GM21737 (cell line): ENCODE measurements at regions not wholly inside any gene's neighbourhood (a gene's known extent, or its start where the extent isn't known, plus 50 kb on each side); places are given as distances from the start of the nearest gene placed in this dataset.

Experiments used
- ATAC-seq: cut with Tn5 transposase; IDR thresholded peaks from one replicate; pipeline ENCODE4 v1.9.1; 2021; ENCODE audit warnings: mild to moderate bottlenecking, moderate library complexity; ENCODE audit not compliant: unreplicated experiment

DNA sequence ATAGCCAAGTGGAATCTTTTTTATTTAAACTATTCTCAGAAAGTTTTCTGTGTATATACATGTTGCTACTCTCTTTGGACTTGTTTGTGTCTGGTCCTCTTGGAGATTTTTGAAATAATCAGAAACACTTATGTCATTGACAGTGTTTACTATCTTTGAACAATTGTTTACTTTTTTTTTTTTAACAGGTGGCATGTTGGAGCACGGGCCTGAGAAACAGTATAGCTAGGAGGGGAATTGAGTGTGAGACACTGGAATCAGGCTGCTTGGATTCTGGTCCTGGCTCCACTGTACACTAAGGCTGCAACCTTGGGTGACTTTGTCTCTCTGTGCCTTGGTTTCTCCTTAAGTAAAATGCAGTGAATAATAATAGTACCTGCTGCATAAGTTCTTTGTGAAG, 279.6 kb downstream of the PRL start:
- ATAC-seq: no peak

DNA sequence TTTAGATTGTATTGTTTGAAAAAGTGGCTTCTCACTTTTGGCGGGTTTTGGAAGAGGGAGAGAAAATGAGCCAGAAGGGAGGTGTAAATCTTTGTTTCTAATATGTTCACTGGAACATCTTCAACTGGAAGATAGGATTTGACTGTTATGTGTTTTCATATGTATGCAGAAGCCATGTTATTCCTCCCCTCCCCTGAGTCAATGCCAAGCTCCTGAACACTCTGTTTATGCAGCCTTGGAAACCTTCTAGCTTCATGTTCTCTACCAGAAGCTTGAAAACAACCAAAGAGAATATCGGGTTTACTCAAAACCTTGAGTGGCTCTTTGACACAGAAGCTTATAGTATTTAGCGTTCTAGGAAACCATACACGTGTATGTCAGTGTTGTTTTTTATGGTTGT, 279.1 kb downstream of the PRL start:
- no peak for ATAC-seq

DNA sequence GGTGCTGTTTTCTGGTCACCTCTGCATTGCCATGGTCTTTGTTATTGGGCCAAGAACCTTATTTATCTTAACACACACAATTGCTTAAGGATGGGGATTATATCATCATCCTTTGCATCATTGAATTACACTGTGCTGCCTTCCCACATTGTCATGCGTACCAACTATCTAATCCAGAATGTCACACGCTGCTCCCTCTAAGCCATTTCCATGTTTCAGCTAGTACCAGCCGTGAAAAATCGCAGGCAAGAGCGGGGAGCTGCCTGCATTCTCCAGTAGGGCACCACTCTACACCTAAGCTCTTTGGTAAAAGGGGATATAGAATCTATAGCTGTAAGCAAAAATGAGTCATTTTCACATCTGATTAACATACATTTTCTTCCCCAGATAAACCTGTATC, 277.0 kb downstream of the PRL start:
- no peak for ATAC-seq

DNA sequence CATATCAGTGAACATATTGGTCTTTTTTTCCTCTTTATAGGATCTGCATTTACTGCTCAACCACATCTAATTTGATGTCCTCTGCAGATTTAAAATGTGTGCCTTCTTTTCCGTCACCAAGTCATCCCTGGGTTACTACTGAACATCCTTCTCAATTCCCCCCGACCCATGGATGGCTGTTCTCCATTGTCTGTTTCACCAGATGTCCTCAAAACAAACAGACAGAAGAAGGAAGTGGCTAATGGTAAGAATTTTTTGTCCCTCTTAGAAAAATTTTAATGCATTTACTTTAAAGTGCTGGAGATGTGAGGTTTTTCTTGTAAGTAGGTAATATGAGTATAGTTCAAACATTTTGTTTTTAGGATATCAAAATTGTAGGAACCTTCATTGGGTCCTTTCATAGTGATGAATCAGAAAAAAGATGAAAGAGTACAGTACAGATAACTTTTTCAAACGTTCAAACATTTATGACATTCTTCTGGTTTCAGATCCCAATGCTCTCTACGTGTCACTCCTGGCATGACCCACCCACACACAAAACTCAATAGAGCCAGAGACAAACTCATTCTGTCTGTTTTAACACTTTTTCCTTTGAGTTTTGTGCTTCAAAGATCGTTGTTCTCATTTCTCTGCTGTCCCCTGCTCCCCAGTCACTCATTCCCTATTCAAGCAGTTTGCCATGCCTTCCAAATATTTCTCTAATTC, 276.4 kb downstream of the PRL start:
- no peak for ATAC-seq

DNA sequence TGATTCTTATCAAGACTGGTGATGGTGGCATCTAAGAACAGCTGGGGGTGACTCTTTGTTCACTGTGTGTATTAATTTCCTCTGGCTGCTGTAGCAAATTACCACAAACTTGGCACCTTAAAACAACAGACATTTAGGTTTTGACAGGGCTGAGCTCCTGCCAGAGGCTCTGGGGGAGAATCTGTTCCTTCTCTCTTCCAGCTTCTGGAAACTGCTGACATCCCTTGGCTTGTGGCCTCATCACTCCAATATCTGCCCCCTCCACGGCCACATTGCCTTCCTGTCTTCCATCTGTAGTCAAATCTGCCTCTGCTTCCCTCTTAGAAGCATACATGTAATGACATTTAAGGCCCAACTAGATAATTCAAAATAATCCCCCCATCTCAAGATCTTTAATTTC, 274.9 kb downstream of the PRL start:
- ATAC-seq: no peak

DNA sequence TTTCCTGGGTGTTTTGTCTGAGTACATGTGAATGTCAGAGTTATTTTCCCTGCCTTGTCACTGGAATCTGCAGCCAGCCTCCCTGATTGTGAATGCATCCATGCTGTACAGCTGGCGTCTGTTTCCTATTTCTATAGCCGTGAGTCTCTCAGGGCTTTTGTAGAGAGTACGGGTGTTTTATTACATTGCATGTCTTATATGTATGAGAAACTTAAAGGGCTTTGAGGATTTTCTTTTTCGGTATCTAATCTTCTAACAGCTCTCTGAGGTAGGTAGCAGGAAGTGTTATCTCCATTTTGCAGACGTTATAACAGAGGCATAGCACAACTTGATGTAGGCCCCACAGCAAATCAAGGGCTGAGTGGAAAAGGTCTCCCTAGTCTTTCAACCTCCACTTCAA, 272.9 kb downstream of the PRL start:
- ATAC-seq: no peak

DNA sequence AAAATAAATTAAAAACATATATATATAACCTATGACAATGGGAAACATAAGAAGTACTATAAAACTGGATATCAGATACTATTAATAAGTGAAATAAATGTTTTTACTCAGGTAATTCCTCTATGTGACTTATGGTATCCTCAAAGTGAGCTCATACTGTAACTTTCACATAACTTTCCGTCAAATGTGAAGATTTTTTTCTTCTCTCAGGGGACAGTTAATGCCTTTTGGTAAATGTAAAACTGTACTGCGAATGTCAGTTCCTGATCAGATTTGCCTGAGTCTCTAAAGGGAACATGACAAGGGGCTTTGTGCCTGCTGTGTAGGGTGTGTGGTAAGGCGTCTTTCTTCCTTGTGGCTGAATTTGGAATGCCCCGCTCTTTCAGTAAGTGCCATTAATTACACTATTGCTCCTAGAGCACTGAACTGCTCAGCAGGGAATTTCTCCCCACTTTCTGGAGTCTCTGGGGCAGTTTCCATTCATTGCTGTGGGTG, 271.8 kb downstream of the PRL start:
- peak; percentile 26 for ATAC-seq

DNA sequence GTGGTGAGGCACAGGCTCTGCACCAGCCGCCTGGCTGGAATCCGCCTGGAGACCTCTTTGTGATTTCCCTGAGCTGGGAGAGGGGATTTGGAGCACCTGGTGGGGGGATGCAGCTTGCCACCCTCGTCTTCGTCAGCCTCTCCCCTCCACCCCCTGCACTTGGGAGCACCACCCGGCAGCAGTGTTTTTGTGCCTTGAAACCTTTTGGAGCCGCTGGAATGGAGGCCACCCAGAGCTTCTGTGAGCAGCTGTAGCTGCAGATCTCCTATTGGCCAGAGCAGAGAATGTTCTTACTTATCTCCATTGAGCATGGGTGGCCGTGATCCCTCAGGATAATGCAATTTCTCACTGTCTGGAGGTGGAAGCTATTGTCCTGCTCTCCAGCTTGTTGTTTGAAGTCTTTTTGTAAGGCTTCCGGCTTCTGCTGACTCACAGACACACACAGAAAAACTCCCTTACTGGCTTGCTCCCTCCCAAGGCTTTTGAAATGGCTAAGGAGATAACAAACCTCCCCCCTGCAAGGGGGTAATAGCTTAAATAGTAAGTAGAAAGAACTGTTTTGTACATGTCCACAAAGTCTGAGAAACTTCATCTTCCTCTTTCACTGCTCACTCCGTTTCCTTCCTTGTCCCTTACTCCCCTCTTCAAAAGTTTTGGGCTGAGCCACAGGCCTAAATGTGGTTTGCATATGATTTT, 271.2 kb downstream of the PRL start:
- ATAC-seq: peak; percentile 55

DNA sequence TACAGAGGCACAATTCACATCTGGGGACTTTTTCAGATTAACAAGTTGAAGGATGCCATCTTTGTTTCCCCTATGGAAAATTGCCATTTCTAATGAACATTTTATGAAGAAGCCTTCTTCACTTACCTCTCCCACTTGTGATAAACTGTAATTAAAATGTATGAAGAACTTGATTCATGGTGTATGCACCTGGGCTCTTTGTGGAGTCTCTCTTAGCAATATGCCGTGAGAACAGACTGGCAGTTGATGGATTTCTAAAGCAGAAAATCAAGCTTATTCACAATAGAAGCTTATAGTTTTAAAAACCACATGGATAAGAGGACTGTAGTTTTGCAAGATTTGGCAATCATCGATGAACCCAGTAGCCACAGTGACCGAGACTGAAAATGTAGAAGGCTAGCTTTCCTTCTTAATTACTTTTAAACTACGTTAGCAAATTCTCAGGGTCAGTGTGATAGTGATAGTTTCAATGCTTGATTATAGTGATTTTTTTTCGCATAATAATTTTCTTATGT, 270.6 kb downstream of the PRL start:
- no peak for ATAC-seq

DNA sequence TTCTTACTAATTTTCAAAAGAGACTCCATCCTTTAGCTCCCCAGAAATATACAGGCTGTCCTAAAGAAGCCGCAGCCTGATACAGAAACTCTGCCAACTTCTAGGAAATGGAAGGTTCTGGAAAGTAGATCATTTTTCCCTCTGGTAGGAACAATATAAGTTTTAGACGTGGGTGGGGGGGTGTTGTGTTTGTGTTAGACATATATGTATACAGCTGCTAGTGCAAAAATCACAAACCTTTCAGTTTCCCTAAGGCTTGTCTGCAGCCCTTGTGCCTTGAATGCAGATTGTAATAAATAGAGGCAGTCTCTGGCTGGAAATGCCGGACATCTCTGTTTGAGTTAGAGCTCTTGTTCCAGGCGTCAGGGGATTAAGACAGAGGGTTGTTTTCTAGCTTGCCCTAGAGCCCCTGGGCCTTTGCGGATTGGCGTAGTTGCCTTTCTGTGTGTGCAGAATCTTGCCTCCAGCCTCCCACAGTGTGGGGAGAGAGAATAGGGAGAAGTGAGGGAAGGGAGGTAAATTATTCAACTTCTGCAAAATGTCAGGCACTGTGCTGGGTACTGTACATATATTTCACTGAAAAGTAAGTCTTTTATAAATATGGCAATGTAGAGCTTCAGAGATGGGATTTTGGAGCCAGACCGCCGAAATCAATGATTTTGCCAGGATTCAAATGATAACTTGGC, 269.7 kb downstream of the PRL start:
- no peak for ATAC-seq

DNA sequence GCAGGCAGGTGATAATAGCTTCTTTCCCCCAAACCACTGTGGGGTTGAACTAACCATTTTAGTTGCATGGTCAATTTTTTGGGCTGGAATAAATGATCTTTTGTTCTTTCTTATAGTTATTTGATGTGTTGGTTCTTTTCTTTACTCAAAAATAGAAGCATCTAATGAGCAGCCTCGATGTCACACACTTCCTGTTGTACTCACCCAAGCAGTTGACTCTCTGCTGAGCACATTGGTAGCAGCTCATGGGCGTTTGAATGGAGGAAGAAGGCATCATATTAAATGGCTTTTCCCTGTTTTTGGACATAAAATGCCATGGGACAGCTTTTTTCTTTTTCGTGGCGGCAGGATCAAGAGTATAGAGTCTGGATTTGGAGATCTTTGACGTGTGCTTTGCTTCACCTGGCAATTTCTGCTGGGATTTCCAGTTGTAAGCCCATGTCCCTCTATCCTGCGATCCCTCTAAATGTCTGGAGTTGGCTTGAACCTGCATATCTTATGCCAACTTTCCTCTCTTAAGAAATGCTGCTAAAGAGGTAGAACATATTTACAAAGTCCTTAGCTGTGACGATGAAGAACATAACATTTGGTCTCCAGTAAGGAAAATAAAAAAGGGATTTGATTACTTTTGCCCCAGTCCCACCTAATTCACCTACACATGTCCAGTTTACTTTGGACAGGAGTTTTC, 268.3 kb downstream of the PRL start:
- ATAC-seq: no peak

DNA sequence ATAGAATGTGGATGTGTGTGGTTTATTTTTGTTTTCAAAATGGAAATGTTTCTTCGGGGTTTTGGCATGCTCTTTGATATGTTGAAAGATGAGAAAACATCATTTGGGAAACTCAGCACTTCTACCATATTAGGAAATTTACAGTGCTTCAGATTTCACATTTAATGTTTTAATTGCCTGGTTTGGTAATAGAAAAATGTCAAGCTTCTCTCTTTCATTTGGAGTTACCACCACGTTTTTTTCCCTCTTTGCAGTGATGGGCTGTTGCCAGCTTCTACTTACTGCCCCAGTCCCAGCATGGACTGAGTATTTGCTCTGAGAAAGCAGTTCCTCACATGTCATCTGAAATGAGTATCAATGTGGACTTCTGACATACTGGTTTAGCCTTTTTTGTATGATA, 267.7 kb downstream of the PRL start:
- no peak for ATAC-seq

DNA sequence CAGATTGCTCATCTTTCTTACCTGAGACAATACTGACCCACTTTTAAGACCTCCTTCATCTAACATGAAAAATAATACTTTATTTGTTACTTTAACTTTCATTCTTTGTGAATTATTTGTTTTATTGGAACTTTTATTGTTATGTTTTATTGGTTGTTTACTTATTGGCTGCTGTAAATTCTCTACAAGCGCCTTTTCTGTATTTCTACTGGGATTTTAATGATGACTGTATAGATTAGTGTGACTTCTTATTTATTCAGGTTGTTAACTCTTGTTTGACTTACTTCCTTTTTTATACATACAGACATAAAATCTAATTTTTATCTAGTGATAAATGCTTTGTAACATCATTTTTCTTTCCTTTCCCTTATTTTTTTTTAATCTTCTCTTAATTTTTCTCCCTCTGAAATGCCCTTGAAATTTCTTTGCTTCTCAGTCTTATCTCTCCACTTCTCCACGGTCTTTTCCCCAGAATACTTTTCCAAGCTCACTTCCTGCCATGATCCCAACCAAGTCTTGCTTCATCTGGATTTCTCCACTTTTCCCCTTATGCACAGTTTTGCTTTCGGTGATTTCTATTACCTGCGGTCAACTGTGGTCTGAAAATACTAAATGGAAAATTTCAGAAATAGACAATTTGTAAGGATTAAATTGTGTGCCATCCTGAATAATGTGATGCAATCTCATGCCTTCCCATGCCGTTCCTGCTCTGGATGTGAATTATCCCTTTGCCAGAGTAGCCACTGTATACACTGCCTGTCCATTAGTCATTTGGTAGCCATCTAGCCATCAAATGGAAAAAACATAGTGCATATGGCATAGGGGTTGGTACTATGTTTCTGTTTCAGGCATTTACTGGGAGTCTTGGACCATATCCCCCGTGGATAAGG, 265.9 kb downstream of the PRL start:
- ATAC-seq: no peak

DNA sequence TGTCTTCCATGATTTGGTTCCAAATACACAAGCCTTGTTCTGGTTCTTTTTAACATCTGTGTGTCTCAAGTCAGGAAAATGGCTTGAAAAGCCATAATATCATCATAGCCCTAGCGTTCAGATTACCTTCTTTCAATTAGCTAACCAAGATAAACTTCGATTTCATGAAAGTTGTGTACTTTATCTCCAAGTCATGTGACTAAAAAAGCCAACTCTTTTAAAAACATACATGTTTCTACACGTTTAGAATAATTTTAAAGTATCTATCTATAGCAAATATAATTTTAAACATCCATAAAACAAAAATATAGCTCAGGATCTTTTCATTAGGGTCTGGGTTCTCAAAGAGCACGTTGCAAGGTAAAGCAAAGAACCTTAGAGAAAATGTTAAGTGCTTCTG, 261.1 kb downstream of the PRL start:
- ATAC-seq: no peak

DNA sequence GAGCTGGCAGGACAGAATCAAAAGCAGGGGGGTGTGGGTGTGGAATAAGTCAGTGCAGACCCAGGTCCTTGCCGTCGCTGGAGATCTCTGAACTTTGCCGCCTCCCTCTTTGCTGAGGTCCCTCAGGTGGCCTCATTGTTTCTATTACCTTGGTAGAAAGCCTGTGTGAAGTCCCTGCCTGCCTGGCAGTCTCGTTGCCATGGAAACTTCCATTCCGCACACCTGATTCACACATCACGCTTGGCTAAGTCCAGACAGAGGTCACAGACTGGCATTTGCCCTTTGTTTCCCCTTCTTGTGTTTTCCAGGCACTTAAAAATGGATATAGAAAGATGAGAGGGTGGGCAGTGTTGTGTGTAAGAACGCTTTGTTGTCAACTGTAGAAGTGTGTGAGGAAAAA, 260.6 kb downstream of the PRL start:
- no peak for ATAC-seq

DNA sequence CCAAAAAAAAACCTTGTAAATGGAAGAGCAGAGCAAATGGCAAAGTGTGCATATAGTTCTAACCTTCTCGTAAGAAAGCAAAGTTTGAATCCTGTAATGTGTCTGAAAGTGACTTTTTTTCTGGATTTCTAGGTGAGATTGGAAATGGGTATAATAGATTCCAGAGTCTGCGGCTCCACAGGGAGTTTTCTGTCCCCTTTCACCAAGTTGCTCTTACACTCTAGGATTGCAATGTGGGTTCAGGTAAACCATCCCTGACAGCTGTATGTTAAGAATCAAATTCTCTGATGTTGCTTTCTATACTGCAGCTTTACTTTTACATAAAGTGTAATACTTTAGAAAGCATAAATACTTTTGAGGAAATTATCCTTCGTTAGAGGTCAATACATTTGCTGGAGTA, 260.1 kb downstream of the PRL start:
- ATAC-seq: no peak

DNA sequence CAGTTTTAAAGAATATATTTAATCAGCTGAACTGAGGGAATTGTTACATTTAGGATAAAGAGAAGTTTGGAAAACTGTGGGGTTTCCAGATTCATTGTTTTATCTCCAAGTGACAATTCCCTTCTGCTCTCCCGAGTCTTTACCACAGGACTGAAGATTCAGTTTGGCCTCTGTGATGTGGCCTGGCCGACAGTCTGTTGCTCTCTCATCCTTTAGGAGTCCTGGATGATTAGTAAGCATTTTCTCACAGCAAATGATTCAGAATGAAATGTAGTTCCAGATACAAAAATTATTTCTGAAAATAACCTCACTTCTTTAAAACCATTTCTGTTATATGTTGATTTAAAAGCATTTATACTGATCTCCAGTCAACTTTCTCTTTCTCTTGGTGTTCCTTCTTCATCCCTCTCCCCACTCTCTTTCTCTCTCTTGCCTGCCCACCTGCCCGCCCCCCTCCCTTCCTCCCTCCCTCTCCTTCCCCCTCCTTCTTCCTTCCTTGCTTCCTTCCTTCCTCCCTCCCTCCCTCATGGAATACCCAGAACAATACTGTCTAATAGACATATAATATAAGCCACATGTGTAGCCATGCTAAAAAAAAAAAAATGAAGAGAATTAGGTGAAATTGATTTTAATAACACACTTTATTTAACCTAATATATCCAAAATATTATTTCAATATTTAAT, 254.9 kb downstream of the PRL start:
- no peak for ATAC-seq

DNA sequence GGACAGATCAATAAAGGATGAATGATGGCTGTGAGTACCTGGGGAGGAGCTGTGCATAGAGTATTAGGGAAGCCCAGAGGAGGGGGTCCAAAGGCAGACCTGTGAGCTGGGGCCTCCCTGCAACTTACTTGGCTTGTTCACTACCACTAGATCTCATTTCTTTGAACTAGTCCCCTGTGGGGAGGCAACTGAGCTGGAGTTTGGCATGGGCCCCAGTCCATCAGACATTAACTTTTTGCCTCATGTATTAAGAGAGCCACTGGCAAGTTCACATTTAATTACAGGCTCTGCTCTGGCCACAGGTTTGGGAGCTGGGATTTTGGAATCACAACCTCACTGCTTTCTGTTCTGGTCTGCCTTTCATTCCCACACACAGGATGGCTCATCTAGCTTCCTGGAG, 254.1 kb downstream of the PRL start:
- no peak for ATAC-seq

DNA sequence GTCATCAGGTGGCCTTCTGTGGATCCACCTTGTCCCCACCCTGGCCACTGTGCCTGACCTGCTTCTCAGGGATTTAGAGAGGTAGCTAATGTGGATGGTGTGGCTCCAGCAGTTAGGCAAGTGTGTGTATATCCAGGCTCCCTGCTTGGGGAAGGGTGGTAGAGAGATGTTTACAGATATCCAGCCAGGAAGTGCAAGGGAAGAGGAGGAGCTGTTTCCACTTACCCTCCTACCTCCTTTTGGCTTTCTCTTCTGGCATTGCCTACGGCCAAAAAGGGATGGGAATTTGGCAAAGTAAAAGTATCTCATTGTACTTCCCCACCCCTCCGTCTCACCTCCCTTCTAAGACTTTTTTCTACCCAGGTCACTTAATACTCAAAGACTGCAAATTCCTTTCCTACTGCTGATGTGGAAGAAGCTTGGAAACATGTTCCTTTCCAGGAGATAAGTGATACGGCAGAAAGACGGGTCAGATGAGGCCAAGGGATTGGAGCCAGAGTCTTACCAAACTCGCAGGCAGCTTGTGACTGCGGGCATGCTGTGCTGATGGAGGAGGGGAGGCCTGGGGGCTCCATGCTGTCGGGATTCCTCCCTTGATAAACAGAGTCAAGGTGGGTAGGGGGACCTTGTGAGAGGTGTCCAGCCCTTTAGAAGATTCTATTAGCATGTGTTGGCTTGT, 253.4 kb downstream of the PRL start:
- ATAC-seq: no peak
